WI38 (cell line): ENCODE measurements at regions not wholly inside any gene's neighbourhood (a gene's known extent, or its start where the extent isn't known, plus 50 kb on each side); places are given as distances from the start of the nearest gene placed in this dataset.
"Not testable (repeated sequence)": the region's sequence is repeated elsewhere in the genome, so short reads cannot be mapped to it uniquely, and the experiment has no call there.

Source experiments
- H3K4me3 ChIP-seq: 2 replicates; pipeline ENCODE4 v1.5.1; 2011; ENCODE audit warnings: low read depth, mild to moderate bottlenecking, control low read depth, low read length
- TF ChIP-seq, protein P1 (sequence below): IDR thresholded peaks from 2 replicates; pipeline ENCODE4 v1.5.1; 2012; ENCODE audit warnings: low read depth, mild to moderate bottlenecking, control low read depth, low read length

DNA sequence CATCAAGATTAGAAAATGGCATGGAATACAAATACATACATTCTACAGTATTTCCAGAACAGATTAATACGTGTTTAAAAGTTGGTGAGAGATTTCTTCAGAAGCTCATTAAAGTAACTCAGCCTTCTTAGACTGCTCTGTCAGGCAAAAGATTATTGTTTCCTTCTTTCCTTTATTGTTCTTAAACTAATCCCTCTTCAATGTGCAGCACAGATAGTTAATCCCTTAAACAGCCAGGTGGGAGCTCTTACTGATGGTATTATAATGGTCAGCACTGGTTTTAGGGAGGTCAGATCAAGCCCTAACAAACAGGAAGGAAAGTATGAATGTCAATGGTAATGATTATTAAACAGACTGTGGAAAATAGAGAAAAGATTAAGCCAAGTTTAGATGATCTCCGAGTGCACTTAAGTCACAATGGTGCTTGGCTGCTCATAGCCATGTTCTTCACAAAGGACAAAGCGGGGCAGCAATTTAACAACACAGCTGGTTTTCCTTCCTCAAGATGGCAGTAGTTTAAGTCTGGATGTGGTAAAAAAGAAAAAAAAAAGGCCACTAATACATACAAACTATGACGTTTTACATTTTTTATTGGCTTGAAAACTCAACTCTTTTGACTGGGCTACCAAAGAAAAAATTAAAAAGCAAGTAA, 992.6 kb downstream of the PCDH9 start:
- H3K4me3 ChIP-seq: no peak overlapping the region
- TF ChIP-seq, protein P1, sequence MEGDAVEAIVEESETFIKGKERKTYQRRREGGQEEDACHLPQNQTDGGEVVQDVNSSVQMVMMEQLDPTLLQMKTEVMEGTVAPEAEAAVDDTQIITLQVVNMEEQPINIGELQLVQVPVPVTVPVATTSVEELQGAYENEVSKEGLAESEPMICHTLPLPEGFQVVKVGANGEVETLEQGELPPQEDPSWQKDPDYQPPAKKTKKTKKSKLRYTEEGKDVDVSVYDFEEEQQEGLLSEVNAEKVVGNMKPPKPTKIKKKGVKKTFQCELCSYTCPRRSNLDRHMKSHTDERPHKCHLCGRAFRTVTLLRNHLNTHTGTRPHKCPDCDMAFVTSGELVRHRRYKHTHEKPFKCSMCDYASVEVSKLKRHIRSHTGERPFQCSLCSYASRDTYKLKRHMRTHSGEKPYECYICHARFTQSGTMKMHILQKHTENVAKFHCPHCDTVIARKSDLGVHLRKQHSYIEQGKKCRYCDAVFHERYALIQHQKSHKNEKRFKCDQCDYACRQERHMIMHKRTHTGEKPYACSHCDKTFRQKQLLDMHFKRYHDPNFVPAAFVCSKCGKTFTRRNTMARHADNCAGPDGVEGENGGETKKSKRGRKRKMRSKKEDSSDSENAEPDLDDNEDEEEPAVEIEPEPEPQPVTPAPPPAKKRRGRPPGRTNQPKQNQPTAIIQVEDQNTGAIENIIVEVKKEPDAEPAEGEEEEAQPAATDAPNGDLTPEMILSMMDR: no peak

DNA sequence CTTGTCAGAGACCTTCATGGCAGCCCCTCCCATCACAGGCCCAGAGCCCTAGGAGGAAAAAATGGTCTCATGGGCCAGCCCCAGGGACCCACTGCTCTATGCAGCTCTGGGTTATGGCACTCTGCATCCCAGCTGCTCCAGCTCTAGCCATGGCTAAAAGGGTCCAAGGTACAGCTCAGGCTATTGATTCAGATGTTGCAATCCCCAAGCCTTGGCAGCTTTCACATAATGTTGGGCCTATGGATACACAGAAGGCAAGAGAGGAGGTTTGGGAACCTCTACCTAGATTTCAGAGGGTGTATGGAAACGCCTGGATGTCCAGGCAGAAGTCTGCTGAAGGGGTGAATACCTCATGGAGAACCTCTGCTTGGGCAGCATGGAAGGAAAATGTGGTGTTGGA, 996.0 kb downstream of the PCDH9 start:
- TF ChIP-seq, protein P1: no peak
- no peak overlapping the region for H3K4me3 ChIP-seq

DNA sequence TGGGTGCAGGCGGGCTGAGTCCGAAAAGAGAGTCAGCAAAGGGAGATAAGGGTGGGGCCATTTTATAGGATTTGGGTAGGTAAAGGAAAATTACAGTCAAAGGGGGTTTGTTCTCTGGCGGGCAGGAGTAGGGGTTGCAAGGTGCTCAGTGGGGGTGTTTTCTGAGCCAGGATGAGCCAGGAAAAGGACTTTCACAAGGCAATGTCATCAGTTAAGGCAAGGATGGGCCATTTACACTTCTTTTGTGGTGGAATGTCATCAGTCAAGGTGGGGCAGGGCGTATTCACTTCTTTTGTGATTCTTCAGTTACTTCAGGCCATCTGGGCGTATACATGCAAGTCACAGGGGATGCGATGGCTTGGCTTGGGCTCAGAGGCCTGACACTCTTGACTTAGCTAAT, 998.2 kb downstream of the PCDH9 start:
- not testable (repeated sequence) for H3K4me3 ChIP-seq

DNA sequence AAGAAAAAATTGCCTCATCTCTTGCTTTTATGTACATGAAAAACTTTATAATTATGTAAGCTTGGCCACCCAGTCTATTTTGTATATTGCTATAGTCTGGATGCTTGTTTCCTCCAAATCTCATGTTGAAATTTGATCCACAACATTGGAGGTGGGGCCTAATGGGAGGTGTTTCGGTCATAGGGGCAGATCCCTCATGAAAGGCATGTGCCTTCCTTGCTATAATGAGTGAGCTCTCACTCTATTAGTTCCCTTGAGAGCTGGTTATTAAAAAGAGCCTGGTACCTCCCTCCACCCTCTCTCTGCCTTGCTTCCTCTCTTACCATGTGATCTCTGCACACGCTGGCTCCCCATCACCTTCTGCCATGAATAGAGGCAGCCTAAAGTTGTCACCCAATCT, 1005.1 kb downstream of the PCDH9 start:
- TF ChIP-seq, protein P1: no peak
- H3K4me3 ChIP-seq: no peak overlapping the region

DNA sequence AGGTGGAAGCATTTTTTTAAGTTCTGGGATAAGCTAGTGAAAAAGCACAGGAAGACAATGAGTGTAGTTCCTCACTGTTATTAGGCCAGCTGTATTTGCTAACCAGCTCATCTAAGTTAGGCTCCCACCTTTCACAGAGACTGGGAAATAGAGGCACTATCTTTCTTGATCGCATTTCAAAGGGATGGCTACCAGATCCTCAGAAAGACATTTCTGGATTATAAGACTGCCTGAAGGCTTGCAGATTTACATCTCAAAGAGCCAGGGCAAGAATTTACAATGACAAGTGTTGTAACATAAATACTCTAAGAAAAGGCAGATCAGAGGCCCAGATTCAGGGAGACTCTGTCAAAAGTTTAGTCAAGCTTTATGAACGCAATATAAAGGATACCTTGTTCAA, 1005.5 kb downstream of the PCDH9 start:
- TF ChIP-seq, protein P1: no peak
- H3K4me3 ChIP-seq: no peak overlapping the region

DNA sequence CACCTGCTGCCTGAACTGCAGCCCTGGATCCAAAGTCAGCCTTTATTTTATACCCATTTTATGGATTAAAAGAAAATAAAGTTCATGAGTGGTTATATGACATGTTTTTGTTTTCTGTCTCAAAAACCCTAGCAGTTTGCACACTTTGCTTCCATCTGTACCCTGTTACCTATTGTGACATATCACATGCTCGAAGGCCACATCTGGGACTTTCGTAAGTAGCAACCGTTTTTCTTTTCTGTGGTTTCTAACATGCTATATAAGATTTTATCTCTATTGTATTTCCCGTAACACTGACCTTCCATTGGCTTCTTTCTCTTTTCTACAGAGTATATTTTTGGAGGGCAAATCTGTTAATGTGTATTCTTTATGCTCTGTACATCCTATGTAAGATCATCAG, 1007.2 kb downstream of the PCDH9 start:
- TF ChIP-seq, protein P1: no peak
- H3K4me3 ChIP-seq: no peak overlapping the region

DNA sequence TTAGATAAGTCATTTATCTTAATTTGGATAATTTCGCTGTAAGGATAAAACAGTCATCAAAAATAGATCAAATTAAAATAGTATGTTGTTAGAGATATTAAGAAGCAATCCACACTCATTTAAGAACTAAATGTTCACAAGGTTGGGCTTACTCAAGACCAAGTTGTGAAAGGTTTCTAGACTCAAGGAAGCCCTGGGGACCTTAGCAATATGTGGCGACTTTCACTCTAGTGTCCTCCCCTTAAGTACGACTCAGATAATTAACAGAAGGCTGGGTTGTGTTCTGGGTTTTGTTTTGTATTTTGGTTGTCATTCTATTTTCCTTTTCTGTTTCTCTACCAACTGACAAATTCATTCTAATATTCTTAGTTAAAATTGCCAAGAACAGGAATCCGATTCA, 1008.0 kb downstream of the PCDH9 start:
- TF ChIP-seq, protein P1: no peak
- no peak overlapping the region for H3K4me3 ChIP-seq

DNA sequence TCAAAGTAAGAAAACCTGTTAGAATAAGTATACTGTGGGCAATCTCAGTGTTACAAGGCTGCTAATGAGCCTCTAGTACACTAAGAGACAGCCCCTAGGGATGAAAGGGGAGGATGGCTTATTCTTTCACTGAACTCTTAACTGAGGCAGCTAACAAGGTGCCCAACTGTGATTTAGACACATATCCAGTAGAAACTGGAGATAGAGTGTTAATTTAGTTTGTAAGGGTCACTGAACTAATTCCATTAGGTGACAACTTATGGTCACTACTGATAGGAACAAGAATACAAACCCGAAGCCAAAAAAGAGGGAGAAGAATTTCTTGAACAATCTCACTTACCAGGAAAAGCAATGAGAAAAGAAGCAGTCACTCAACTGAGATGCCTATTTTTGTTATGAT, 1010.6 kb downstream of the PCDH9 start:
- TF ChIP-seq, protein P1: no peak
- no peak overlapping the region for H3K4me3 ChIP-seq
